SJSA1 (cell line): ENCODE measurements at regions not wholly inside any gene's neighbourhood (a gene's known extent, or its start where the extent isn't known, plus 50 kb on each side); places are given as distances from the start of the nearest gene placed in this dataset.

Experiments used
- DNase-seq, 2 experiments: peaks; one replicate each; pipeline ENCODE4 v3.0.0-alpha.2; 2015 to 2020; ENCODE audit warnings: low spot score in 2 of 2, low read depth in 1 of 2
- H3K27ac ChIP-seq: fragments of 250-450 bp; sonication (Bioruptor Pico); 2 replicates; pipeline ENCODE4 v1.5.1; 2020; ENCODE audit warnings: mild to moderate bottlenecking, moderate library complexity
- H3K27me3 ChIP-seq: fragments of 250-450 bp; sonication (Bioruptor Pico); replicated peaks from 2 replicates; pipeline ENCODE4 v1.5.1; 2020; ENCODE audit warnings: mild to moderate bottlenecking, moderate library complexity
- H3K36me3 ChIP-seq: fragments of 250-450 bp; sonication (Bioruptor Pico); 2 replicates; pipeline ENCODE4 v1.5.1; 2020; ENCODE audit warnings: mild to moderate bottlenecking
- H3K4me1 ChIP-seq: fragments of 250-450 bp; sonication (Bioruptor Pico); replicated peaks from 2 replicates; pipeline ENCODE4 v1.6.1; 2021; ENCODE audit warnings: mild to moderate bottlenecking
- H3K4me3 ChIP-seq: fragments of 250-450 bp; sonication (Bioruptor Pico); 2 replicates; pipeline ENCODE4 v1.5.1; 2020; ENCODE audit warnings: mild to moderate bottlenecking
- H3K9me3 ChIP-seq: fragments of 250-450 bp; sonication (Bioruptor Pico); replicated peaks from 2 replicates; pipeline ENCODE4 v1.5.1; 2020; ENCODE audit warnings: mild to moderate bottlenecking

DNA sequence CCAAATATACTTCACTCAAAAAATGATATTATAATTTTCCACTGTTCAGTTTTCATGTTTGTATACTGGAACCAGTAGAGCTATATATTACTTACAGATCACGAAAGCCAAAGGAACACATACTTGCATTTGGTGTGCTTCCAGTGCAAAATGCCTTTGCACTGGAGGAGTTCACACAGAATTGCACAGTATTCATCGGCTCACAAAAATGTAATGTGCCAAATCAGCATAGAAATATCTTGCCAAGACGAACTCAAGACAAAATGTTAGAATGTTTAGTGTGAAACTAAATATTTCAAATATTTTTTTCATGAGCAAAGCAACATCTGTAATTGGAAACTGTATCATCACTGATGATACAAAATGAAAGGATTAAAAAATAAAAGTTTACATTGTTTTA, 646.2 kb upstream of the SEMA3D start:
- Histone ChIP-seq H3K27ac (no peak overlapping the region), H3K4me3 (no peak overlapping the region), H3K9me3 (no peaks in the 10 kb centered on the region), H3K4me1 (no peaks in the 10 kb centered on the region), H3K27me3 (no peaks in the 10 kb centered on the region), H3K36me3 (no peaks in the 10 kb centered on the region)
- DNase-seq, result no peak

DNA sequence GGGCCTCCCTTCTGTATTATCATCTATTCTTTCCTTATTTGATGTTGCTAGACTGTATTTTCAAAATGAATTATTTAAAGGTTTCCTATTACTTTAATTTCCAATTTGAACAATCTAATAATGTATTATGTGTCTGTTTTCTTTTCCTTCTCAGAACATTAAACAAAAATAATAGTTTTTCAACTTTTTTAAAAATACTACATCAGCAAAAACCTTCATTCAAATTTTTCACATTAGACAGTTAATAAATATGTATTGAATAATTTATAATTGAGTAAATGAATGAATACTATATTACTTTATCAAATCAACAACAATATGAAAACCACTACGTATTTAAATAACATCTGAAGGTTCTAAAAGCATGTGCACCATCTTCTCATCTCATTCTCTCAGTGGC, 644.1 kb upstream of the SEMA3D start:
- Histone ChIP-seq H3K27ac (no peak overlapping the region), H3K36me3 (no peaks in the 10 kb centered on the region), H3K4me3 (no peak overlapping the region), H3K9me3 (no peaks in the 10 kb centered on the region), H3K4me1 (no peaks in the 10 kb centered on the region), H3K27me3 (no peaks in the 10 kb centered on the region)
- DNase-seq, result no peak

DNA sequence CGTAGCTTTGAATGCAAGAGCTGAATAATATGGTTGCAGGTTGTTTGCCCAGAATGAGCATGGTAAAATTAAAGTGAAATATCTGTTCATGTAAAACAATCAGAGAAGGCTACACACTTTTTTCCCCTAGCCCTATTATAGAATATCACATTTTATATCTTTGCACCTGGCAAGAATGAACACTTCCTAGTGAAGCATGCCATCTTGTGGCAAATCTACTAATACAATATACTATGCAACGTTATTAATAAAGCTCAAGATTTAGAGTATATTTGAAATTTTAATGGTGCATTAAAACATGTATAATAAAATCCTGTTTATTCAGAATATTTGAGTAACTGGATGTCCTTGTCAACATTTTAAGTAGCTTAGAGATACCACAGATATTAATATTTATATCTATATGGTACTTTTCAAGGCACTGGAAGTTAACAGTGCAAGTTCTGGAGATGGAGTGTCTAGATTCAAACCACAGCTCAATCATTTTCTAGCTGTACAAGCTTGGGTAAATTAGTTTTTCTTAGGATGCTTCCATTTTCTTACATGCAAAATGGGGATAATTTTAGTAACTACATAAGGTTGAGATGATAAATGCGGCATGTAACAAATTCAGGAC, 643.1 kb upstream of the SEMA3D start:
- Histone ChIP-seq H3K4me3 (no peak overlapping the region), H3K4me1 (no peaks in the 10 kb centered on the region), H3K9me3 (no peaks in the 10 kb centered on the region), H3K36me3 (no peaks in the 10 kb centered on the region), H3K27me3 (no peaks in the 10 kb centered on the region), H3K27ac (no peak overlapping the region)
- no peak for DNase-seq

DNA sequence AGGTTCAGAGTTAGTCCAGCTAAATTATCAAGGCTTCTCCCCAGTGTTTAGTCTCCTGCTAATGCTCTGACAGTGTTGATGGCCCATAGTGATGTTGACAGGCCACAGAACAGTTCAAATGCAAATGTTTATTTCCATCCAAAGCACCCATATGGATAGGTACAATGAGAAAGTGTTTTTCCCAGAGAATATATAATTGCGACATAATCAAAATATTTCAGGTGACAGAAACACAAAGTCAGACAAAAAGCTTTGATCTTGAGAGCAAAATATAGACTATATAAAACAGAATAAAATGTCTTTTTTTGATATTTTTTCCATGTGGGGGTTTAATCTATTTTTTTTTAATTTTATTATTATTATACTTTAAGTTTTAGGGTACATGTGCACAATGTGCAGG, 642.3 kb upstream of the SEMA3D start:
- Histone ChIP-seq H3K27me3 (no peaks in the 10 kb centered on the region), H3K27ac (no peak overlapping the region), H3K9me3 (no peaks in the 10 kb centered on the region), H3K36me3 (no peaks in the 10 kb centered on the region), H3K4me1 (no peaks in the 10 kb centered on the region), H3K4me3 (no peak overlapping the region)
- DNase-seq, result no peak

DNA sequence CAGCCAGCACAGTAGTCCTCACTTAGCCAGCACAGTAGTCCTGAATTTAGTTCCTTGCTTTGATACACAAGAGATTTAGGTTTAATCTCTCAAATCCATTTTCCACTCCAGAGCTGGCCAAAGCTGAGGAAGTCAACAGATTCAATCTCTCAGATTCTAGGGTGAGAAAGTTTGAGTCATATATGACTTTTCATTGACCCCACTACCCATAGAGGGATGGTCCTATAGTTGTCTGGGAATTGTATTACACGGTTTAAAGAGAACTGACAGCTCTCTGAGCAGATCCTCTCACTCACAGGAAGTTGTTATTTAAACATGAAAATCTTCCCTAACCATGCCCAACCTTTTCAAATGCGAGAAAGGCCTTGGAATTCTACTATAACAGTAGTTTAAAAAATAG, 641.8 kb upstream of the SEMA3D start:
- Histone ChIP-seq H3K4me1 (no peaks in the 10 kb centered on the region), H3K4me3 (no peak overlapping the region), H3K27ac (no peak overlapping the region), H3K27me3 (no peaks in the 10 kb centered on the region), H3K9me3 (no peaks in the 10 kb centered on the region), H3K36me3 (no peaks in the 10 kb centered on the region)
- no peak for DNase-seq

DNA sequence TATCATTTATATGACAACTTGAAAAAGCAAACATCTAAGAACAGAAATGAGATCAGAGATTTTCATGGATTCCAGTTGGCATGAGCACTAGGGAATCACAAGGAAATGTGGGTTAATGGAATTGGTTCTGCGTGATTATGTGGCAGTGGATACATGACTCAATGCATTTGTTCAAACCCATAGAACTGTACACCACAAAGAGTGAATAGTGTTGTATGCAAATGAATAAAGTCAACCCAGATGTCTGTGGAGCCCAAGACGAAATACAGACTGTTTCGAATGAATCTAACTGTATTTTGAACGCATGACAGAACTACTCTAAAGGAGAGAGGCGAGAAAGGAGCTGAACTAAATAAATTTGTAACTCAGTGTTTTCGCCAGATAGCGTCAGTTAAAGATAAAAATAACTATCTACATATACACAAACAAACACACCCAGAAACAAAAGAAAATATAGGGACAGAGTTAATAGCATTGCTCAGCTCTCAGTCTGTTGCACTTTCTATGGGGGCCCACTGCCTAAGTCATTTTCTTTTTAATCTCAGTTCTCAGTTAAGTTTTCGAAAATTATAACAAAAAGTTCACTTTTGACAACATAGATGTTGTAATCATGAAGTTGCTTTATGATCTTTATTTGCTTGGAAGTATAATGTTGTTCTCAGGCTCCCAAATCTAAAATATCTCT, 636.7 kb upstream of the SEMA3D start:
- Histone ChIP-seq H3K9me3 (no peaks in the 10 kb centered on the region), H3K27me3 (no peaks in the 10 kb centered on the region), H3K4me3 (no peak overlapping the region), H3K27ac (no peak overlapping the region), H3K4me1 (no peaks in the 10 kb centered on the region), H3K36me3 (no peaks in the 10 kb centered on the region)
- no peak for DNase-seq

DNA sequence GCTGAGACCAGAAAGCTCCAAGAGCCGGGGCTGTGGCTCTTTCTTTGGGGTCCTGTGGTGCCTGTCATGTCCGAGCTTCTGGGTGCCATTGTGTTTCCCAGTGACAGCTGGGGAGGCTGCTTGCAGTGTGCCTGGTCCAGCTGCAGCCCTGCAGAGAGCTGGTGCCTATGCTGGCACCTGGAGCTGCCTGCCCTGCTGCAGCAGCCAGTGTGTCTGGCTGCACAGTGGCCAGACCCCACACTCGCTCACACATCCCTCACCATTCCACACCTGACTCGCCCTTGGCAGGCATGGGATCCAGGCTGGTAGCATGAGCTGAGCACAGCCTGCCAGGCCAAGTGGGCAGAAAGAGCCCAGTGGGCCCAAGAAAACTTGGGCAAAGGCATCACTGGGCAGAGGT, 635.1 kb upstream of the SEMA3D start:
- no peak overlapping the region for H3K27ac ChIP-seq
- H3K9me3 ChIP-seq, result no peaks in the 10 kb centered on the region
- H3K27me3 ChIP-seq, result no peaks in the 10 kb centered on the region
- no peaks in the 10 kb centered on the region for H3K4me1 ChIP-seq
- DNase-seq, result no peak
- H3K4me3 ChIP-seq, result no peak overlapping the region
- no peaks in the 10 kb centered on the region for H3K36me3 ChIP-seq

DNA sequence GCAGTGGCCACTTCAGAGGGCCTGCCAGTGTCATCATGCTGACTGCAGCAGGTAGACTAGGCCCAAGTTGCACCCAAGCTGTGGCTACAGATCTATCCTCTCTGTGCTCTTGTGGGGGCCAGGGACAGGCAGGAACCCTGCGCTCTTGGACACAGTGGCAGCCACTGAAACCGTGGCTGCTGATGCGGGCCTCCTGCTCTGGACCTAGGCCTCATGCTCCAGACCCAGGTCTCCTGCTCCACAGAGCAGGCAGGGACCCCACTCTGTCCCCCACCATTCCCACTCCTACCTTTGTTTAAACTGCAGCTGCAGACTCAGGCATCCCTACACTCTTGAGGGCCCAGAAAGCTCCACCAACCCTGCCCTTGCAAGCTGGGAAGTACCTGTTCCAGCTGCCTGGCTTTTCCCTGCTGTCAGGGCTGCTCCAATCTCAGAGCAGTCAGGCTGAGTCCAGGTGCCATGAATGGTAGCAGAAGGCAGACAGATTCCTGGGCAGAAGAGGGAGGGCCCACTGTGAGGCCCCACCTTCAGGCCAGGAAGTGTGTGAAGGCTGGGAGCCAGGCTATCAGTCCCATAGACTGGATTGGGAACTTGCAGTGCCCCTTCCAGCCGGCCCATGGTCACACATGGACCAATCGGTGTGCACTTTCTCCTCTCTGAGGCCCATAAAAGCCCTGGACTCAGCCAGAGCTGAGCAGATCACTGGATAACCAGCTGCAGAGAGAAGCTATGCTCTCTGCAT, 634.0 kb upstream of the SEMA3D start:
- no peaks in the 10 kb centered on the region for H3K27me3 ChIP-seq
- no peak for DNase-seq
- H3K9me3 ChIP-seq, result no peaks in the 10 kb centered on the region
- no peaks in the 10 kb centered on the region for H3K36me3 ChIP-seq
- no peak overlapping the region for H3K27ac ChIP-seq
- no peaks in the 10 kb centered on the region for H3K4me1 ChIP-seq
- no peak overlapping the region for H3K4me3 ChIP-seq

DNA sequence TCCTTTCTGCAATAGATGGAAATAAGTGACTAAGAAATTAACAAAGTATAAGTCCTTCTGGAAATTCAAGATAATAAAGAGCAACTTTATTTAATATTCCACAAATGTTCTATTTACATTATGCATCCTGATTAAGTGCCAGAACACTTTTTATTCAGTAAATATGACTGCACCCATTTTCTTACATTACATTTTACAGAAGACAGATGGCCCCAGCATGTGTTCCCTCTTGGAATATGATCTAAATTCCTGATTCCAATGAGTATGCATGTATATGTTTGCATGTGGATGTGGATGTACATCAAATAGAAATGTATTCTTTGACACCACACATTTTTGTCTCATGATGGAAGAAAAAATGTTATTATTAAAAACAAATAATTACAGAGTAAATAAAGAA, 628.7 kb upstream of the SEMA3D start:
- Histone ChIP-seq H3K27me3 (no peaks in the 10 kb centered on the region), H3K4me1 (no peaks in the 10 kb centered on the region), H3K9me3 (no peaks in the 10 kb centered on the region), H3K4me3 (no peak overlapping the region), H3K27ac (no peak overlapping the region), H3K36me3 (no peaks in the 10 kb centered on the region)
- DNase-seq, result no peak

DNA sequence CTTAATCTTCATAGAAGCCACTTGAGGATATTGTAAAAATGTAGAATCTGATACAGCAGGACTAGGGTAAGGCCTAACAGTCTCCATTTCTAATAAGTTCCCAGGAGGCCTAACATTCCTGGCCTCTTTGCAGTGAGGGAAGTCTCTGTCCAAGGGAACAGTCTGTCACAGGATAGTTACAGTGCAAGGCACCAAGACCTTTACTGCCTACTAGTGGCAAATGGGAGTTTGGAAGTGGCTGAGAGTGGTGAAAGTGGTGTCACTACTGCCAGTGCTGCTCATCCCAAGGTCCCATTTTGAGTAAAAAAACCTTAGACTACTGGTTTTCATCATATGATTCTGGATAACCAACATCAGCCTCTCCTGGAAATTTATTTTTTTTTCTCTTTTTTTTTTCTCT, 619.5 kb upstream of the SEMA3D start:
- H3K4me3 ChIP-seq, result no peak overlapping the region
- no peaks in the 10 kb centered on the region for H3K27me3 ChIP-seq
- H3K27ac ChIP-seq, result no peak overlapping the region
- H3K36me3 ChIP-seq, result no peaks in the 10 kb centered on the region
- H3K4me1 ChIP-seq, result no peaks in the 10 kb centered on the region
- no peaks in the 10 kb centered on the region for H3K9me3 ChIP-seq
- no peak for DNase-seq

DNA sequence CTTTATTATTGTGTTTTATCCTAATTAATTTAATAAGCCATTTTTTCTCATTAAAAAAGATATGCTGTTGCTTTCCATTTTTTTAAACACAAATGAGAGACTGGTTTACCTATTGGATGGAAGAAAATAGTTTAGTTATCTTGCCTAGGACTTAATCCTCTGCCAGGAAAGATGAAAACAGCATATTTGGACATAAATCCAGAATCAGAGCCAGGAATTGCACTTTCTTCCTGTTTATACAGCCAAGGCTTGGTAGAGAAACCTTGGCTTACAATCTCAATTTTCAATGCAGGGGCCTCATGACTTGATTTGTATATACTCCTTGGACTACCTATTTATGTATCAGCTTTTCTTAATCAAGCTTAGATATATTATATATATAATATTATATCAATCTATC, 618.8 kb upstream of the SEMA3D start:
- H3K36me3 ChIP-seq, result no peaks in the 10 kb centered on the region
- H3K4me3 ChIP-seq, result no peak overlapping the region
- no peaks in the 10 kb centered on the region for H3K27me3 ChIP-seq
- H3K9me3 ChIP-seq, result no peaks in the 10 kb centered on the region
- no peaks in the 10 kb centered on the region for H3K4me1 ChIP-seq
- DNase-seq, result no peak
- no peak overlapping the region for H3K27ac ChIP-seq

DNA sequence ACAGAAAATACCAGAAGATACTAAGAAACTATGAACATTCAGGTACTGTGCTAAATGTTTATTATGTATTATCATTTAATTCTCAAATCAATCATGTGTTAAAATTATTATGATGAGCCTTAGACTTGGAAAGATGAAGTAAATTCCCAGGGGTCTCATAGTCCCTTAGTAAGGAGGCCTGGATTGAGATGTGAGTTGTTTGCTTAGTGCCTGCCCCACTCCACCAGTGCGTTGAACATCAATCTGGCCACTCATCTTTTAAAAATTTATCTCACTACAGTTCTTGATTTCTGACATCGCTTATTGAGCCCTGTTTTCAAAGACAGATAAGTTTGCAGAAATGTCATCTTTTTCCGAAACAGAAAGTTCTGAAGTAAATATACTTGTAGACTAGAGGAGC, 618.4 kb upstream of the SEMA3D start:
- no peaks in the 10 kb centered on the region for H3K9me3 ChIP-seq
- DNase-seq, result no peak
- no peak overlapping the region for H3K27ac ChIP-seq
- H3K36me3 ChIP-seq, result no peaks in the 10 kb centered on the region
- H3K27me3 ChIP-seq, result no peaks in the 10 kb centered on the region
- H3K4me1 ChIP-seq, result no peaks in the 10 kb centered on the region
- no peak overlapping the region for H3K4me3 ChIP-seq

DNA sequence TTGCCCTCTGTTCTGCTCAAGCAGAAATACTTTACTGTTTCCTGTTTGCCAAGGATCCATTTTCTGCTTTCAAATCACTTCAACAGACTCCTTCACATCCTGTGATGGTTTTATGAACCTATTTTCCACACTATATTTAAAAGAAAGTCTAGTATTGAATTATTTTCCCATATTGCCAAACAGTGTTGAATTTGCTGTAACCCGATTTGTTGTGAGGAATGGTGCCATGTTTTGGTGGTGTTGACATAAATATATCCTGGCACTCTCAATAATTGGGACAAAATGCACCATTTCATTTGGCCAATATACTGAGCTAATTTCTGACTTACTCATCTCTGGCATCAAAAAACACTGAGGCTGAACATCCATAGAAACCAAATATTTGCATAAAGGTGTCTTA, 615.4 kb upstream of the SEMA3D start:
- H3K4me1 ChIP-seq, result no peaks in the 10 kb centered on the region
- no peaks in the 10 kb centered on the region for H3K9me3 ChIP-seq
- H3K27ac ChIP-seq, result no peak overlapping the region
- H3K4me3 ChIP-seq, result no peak overlapping the region
- H3K36me3 ChIP-seq, result no peaks in the 10 kb centered on the region
- no peak for DNase-seq
- no peaks in the 10 kb centered on the region for H3K27me3 ChIP-seq

DNA sequence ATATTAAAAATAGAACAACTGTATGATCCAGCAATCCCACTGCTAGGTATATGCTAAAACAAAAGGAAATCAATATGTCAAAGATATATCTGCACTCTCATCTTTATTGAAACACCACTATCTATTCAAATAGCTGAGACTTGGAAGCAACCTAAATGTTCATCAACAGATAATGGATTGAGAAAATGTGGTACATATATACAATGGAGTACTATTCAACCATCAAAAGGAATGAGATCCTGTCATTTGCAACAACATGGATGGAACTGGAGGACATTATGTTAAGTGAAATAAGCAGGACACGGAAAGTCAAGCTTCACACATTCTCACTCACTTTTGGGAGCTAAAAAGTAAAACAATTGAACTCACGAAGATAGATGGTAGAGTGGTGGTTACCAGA, 610.1 kb upstream of the SEMA3D start:
- no peak for DNase-seq
- H3K36me3 ChIP-seq, result no peaks in the 10 kb centered on the region
- no peaks in the 10 kb centered on the region for H3K4me1 ChIP-seq
- no peak overlapping the region for H3K27ac ChIP-seq
- no peaks in the 10 kb centered on the region for H3K9me3 ChIP-seq
- H3K4me3 ChIP-seq, result no peak overlapping the region
- H3K27me3 ChIP-seq, result no peaks in the 10 kb centered on the region
